B cell (primary cell): ENCODE measurements at regions not wholly inside any gene's neighbourhood (a gene's known extent, or its start where the extent isn't known, plus 50 kb on each side); places are given as distances from the start of the nearest gene placed in this dataset.

Experiments
- ATAC-seq: fragments of 200-7000 bp; cut with Tn5 transposase; one replicate; pipeline ENCODE4 v1.10.0; 2021; ENCODE audit warnings: low read depth, mild to moderate bottlenecking, moderate number of reproducible peaks, moderate library complexity
- CTCF ChIA-PET: fragments of 350-600 bp; sonication (Branson Sonifier 250); formaldehyde crosslinking; loops from one replicate; lab custom pipeline; 2021; ENCODE audit warnings: antibody characterized with exemption, inconsistent platforms; lab: Charles Lee
- POLR2A ChIA-PET: fragments of 350-600 bp; sonication (Branson Sonifier 250); formaldehyde crosslinking; loops from one replicate; lab custom pipeline; 2021; ENCODE audit warnings: antibody characterized with exemption; lab: Charles Lee
- DNase-seq: peaks from one replicate; pipeline ENCODE4 v3.0.0; 2013
- H2AFZ ChIP-seq: 2 replicates; pipeline ENCODE4 v1.6.1; 2012; ENCODE audit warnings: mild to moderate bottlenecking, low read depth, low read length; ENCODE audit not compliant: insufficient read depth, poor library complexity, severe bottlenecking
- H3K27ac ChIP-seq, 2 donors: 1 replicate in 1 of 2; 2 replicates in 1 of 2; pipeline ENCODE4 v1.5.1; 2012 to 2013; ENCODE audit warnings: low read length in 2 of 2, mild to moderate bottlenecking in 2 of 2, moderate library complexity in 1 of 2
- H3K27me3 ChIP-seq, 4 experiments: fragments of 200-600 bp in 1 of 4; sonication (generic) in 1 of 4; replicated peaks in 1 of 4; 1 replicate in 2 of 4; 2 replicates in 2 of 4; pipeline versions ENCODE4 v1.6.1 to v1.7.0; 2013 to 2016; ENCODE audit warnings: low read length in 3 of 4, mild to moderate bottlenecking in 2 of 4, mixed read lengths in 1 of 4, moderate library complexity in 1 of 4; ENCODE audit not compliant: insufficient read depth in 4 of 4, control insufficient read depth in 3 of 4; ENCODE audit errors: control extremely low read depth in 1 of 4
- H3K36me3 ChIP-seq, 2 experiments: replicated peaks in 1 of 2; 1 replicate in 1 of 2; 2 replicates in 1 of 2; pipeline versions ENCODE4 v1.6.1 to v1.7.1; 2013; ENCODE audit warnings: low read length in 1 of 2; ENCODE audit not compliant: insufficient read depth in 2 of 2, control insufficient read depth in 1 of 2; ENCODE audit errors: control extremely low read depth in 1 of 2, extremely low read depth in 1 of 2
- H3K4me1 ChIP-seq, 2 donors: fragments of 200-600 bp in 1 of 2; sonication (generic) in 1 of 2; 1 replicate in 1 of 2; 2 replicates in 1 of 2; pipeline versions ENCODE4 v1.5.1 to v1.6.1; 2013 to 2017; ENCODE audit warnings: low read length in 2 of 2; ENCODE audit not compliant: control insufficient read depth in 2 of 2, insufficient read depth in 2 of 2
- H3K4me2 ChIP-seq: replicated peaks from 2 replicates; pipeline ENCODE3; 2012; ENCODE audit warnings: mild to moderate bottlenecking, low read depth, low read length; ENCODE audit not compliant: poor library complexity, severe bottlenecking
- H3K4me3 ChIP-seq, 5 experiments: fragments of 200-600 bp in 1 of 5; sonication (generic) in 1 of 5; 1 replicate in 3 of 5; 2 replicates in 2 of 5; pipeline versions ENCODE4 v1.5.1 to v1.7.0; 2011 to 2016; ENCODE audit warnings: low read length in 4 of 5, mild to moderate bottlenecking in 4 of 5, low read depth in 2 of 5, control low read depth in 1 of 5, moderate library complexity in 1 of 5; ENCODE audit not compliant: insufficient read depth in 1 of 5; ENCODE audit errors: control extremely low read depth in 1 of 5, extremely low read depth in 1 of 5
- H3K79me2 ChIP-seq: fragments of 200-600 bp; sonication (generic); one replicate; pipeline ENCODE4 v1.6.0; 2016; ENCODE audit warnings: low read length; ENCODE audit not compliant: control insufficient read depth, insufficient read depth
- H3K9ac ChIP-seq: fragments of 200-600 bp; sonication (generic); 2 replicates; pipeline ENCODE4 v1.6.1; 2017; ENCODE audit warnings: mild to moderate bottlenecking, low read length, moderate library complexity
- H3K9me3 ChIP-seq, 3 donors: one replicate each; pipeline versions ENCODE4 v1.6.1 to v1.7.1; 2013; ENCODE audit warnings: low read length in 2 of 3; ENCODE audit not compliant: control insufficient read depth in 2 of 3, insufficient read depth in 1 of 3; ENCODE audit errors: control extremely low read depth in 1 of 3
- H4K20me1 ChIP-seq: 2 replicates; pipeline ENCODE4 v1.6.0; 2012; ENCODE audit warnings: mild to moderate bottlenecking, low read length; ENCODE audit not compliant: insufficient read depth, control insufficient read depth, poor library complexity, severe bottlenecking
- H3K27ac Mint-ChIP-seq: one replicate; pipeline ENCODE4 v1.8.0; 2021; ENCODE audit warnings: mixed read lengths
- H3K27me3 Mint-ChIP-seq: one replicate; pipeline ENCODE4 v1.8.0; 2021; ENCODE audit warnings: mixed read lengths
- H3K4me1 Mint-ChIP-seq: one replicate; pipeline ENCODE4 v1.8.0; 2021; ENCODE audit warnings: mixed read lengths
- H3K4me3 Mint-ChIP-seq: one replicate; pipeline ENCODE4 v1.8.0; 2021; ENCODE audit warnings: mixed read lengths
- H3K9me3 Mint-ChIP-seq: one replicate; pipeline ENCODE4 v1.8.0; 2022; ENCODE audit warnings: mixed read lengths; ENCODE audit not compliant: insufficient read depth
- CTCF ChIP-seq: fragments of 200-600 bp; IDR thresholded peaks from one replicate; pipeline ENCODE4 v1.8.0; 2022; ENCODE audit warnings: antibody characterized with exemption, mild to moderate bottlenecking
- EZH2 ChIP-seq: IDR thresholded peaks from 2 replicates; pipeline ENCODE4 v1.6.1; 2012; ENCODE audit warnings: borderline replicate concordance, low read depth, mild to moderate bottlenecking, moderate library complexity, low read length; ENCODE audit not compliant: insufficient read depth, poor library complexity, severe bottlenecking
- WGBS: methylation state at CpG from one replicate; pipeline ENCODE4 v1.1.5; 2013; ENCODE audit warnings: missing lambda C conversion rate; ENCODE audit not compliant: insufficient coverage; 5-methylcytosine and 5-hydroxymethylcytosine counted together
- intact Hi-C: fragments of 100-400 bp; cut with micrococcal nuclease; formaldehyde crosslinking; loops from one replicate; pipeline ENCODE4 v1.10.0; 2022

- Mint-ChIP-seq H3K27ac (no peak overlapping the region), H3K27me3 (no peaks in the 10 kb centered on the region), H3K4me1 (no peaks in the 10 kb centered on the region), H3K4me3 (no peak overlapping the region), H3K9me3 (no peaks in the 10 kb centered on the region)
- Histone ChIP-seq H3K27me3 (no peaks in the 10 kb centered on the region), H3K27ac (no peak overlapping the region), H3K9me3 (peaks cover 0 to 5% (median 2%) of the 10 kb centered on the region in 3 donors), H3K4me1 (no peaks in the 10 kb centered on the region), H4K20me1 (no peaks in the 10 kb centered on the region), H3K4me2 (no peak overlapping the region), H3K79me2 (no peaks in the 10 kb centered on the region), H3K4me3 (no peak overlapping the region), H3K36me3 (no peaks in the 10 kb centered on the region), H3K9ac (no peak overlapping the region), H2AFZ (no peak overlapping the region)
- no peak for ATAC-seq
- ChIA-PET POLR2A (no interaction called here), CTCF (no interaction called here)
- no peak for TF ChIP-seq EZH2
- intact Hi-C loops, result no loop called here
- DNase-seq, result no peak
- 94% methylated on average over 12 of the region's 13 CpGs for WGBS
These were observed 527.2 kb downstream of the ACTR3B start for GRCh38 chr7:153286763-153287162.

- no peak overlapping the region for H3K4me3 ChIP-seq
- H3K27me3 Mint-ChIP-seq, result no peaks in the 10 kb centered on the region
- H3K27me3 ChIP-seq, result no peaks in the 10 kb centered on the region
- H3K27ac ChIP-seq, result no peak overlapping the region
- H3K4me1 ChIP-seq, result no peaks in the 10 kb centered on the region
- no peaks in the 10 kb centered on the region for H4K20me1 ChIP-seq
- ATAC-seq (no peak), DNase-seq (no peak)
- H3K79me2 ChIP-seq, result no peaks in the 10 kb centered on the region
- H3K4me1 Mint-ChIP-seq, result no peaks in the 10 kb centered on the region
- CTCF ChIA-PET, result no interaction called here
- H3K4me3 Mint-ChIP-seq, result no peak overlapping the region
- H3K27ac Mint-ChIP-seq, result no peak overlapping the region
- TF ChIP-seq CTCF (no peak), EZH2 (no peak)
- H3K36me3 ChIP-seq, result no peaks in the 10 kb centered on the region
- no peak overlapping the region for H3K4me2 ChIP-seq
- peaks cover 0 to 5% (median 0%) of the 10 kb centered on the region in 3 donors for H3K9me3 ChIP-seq
- no CpG with 5 or more reads among the region's 4 CpGs for WGBS
- no peak overlapping the region for H3K9ac ChIP-seq
- H3K9me3 Mint-ChIP-seq, result no peaks in the 10 kb centered on the region
- POLR2A ChIA-PET, result no interaction called here
- no peak overlapping the region for H2AFZ ChIP-seq
- intact Hi-C loops, result no loop called here
These were observed 530.5 kb downstream of the ACTR3B start for GRCh38 chr7:153290066-153290465.
